CD14-positive monocyte (primary cell): ENCODE measurements at regions not wholly inside any gene's neighbourhood (a gene's known extent, or its start where the extent isn't known, plus 50 kb on each side); places are given as distances from the start of the nearest gene placed in this dataset.

Source experiments
- DNase-seq, 3 donors: peaks; one replicate each; pipeline ENCODE4 v3.0.0-alpha.2; 2011 to 2022
- H2AFZ ChIP-seq: 2 replicates; pipeline ENCODE4 v1.6.0; 2012; ENCODE audit warnings: mild to moderate bottlenecking, low read depth, low read length, inconsistent platforms; ENCODE audit not compliant: insufficient read depth, poor library complexity, severe bottlenecking
- H3K27ac ChIP-seq, 2 donors: 1 replicate in 1 of 2; 2 replicates in 1 of 2; pipeline ENCODE4 v1.5.1; 2012 to 2013; ENCODE audit warnings: low read length in 2 of 2, control low read depth in 1 of 2, inconsistent platforms in 1 of 2, low read depth in 1 of 2, mild to moderate bottlenecking in 1 of 2
- H3K27me3 ChIP-seq, 2 donors: one replicate each; pipeline versions ENCODE4 v1.6.0 to v1.6.1; 2011 to 2013; ENCODE audit warnings: low read length in 2 of 2; ENCODE audit not compliant: control insufficient read depth in 2 of 2, insufficient read depth in 2 of 2
- H3K36me3 ChIP-seq, 2 donors: replicated peaks in 1 of 2; 1 replicate in 1 of 2; 2 replicates in 1 of 2; pipeline versions ENCODE4 v1.5.1 to v1.6.1; 2012 to 2013; ENCODE audit warnings: low read length in 2 of 2, control low read depth in 1 of 2, inconsistent platforms in 1 of 2, mild to moderate bottlenecking in 1 of 2; ENCODE audit not compliant: insufficient read depth in 2 of 2, control insufficient read depth in 1 of 2
- H3K4me1 ChIP-seq, 2 donors: 1 replicate in 1 of 2; 2 replicates in 1 of 2; pipeline versions ENCODE4 v1.5.1 to v1.6.1; 2012 to 2013; ENCODE audit warnings: low read length in 2 of 2, control low read depth in 1 of 2, inconsistent platforms in 1 of 2, mild to moderate bottlenecking in 1 of 2, moderate library complexity in 1 of 2; ENCODE audit not compliant: insufficient read depth in 2 of 2, control insufficient read depth in 1 of 2
- H3K4me2 ChIP-seq: replicated peaks from 2 replicates; pipeline ENCODE3; 2012; ENCODE audit warnings: low read length, moderate library complexity, mild to moderate bottlenecking; ENCODE audit not compliant: poor library complexity, severe bottlenecking; ENCODE audit errors: extremely low read depth
- H3K4me3 ChIP-seq, 3 experiments: fragments of 200-600 bp in 1 of 3; sonication (generic) in 1 of 3; replicated peaks in 1 of 3; 1 replicate in 2 of 3; 2 replicates in 1 of 3; pipeline ENCODE4 v1.5.1; 2011 to 2013; ENCODE audit warnings: low read length in 3 of 3, mild to moderate bottlenecking in 3 of 3, control low read depth in 2 of 3, low read depth in 2 of 3, inconsistent platforms in 1 of 3, moderate library complexity in 1 of 3
- H3K79me2 ChIP-seq: 2 replicates; pipeline ENCODE4 v1.6.0; 2012; ENCODE audit warnings: mild to moderate bottlenecking, control low read depth, inconsistent platforms, low read length, moderate library complexity; ENCODE audit not compliant: insufficient read depth
- H3K9ac ChIP-seq: 2 replicates; pipeline ENCODE4 v1.6.0; 2017; ENCODE audit warnings: low read length, mild to moderate bottlenecking; ENCODE audit not compliant: insufficient read depth, poor library complexity, severe bottlenecking
- H3K9me3 ChIP-seq, 2 donors: replicated peaks in 1 of 2; 1 replicate in 1 of 2; 2 replicates in 1 of 2; pipeline versions ENCODE4 v1.5.1 to v1.6.1; 2012 to 2013; ENCODE audit warnings: low read length in 2 of 2, control low read depth in 1 of 2; ENCODE audit not compliant: control insufficient read depth in 1 of 2, insufficient read depth in 1 of 2
- H4K20me1 ChIP-seq: 2 replicates; pipeline ENCODE4 v1.6.0; 2012; ENCODE audit warnings: mild to moderate bottlenecking, low read length, control low read depth, moderate library complexity; ENCODE audit not compliant: insufficient read depth
- H3K27ac Mint-ChIP-seq, 7 donors: one replicate each; pipeline ENCODE4 v1.8.0; 2020; ENCODE audit warnings: mild to moderate bottlenecking in 7 of 7, mixed read lengths in 7 of 7, moderate library complexity in 6 of 7, inconsistent platforms in 2 of 7
- H3K27me3 Mint-ChIP-seq, 3 donors: one replicate each; pipeline ENCODE4 v1.8.0; 2021 to 2022; ENCODE audit warnings: low read depth in 3 of 3, mild to moderate bottlenecking in 3 of 3, mixed read lengths in 3 of 3, moderate library complexity in 3 of 3, inconsistent platforms in 1 of 3
- H3K36me3 Mint-ChIP-seq, 2 donors: one replicate each; pipeline ENCODE4 v1.8.0; 2020; ENCODE audit warnings: mixed read lengths in 2 of 2, inconsistent platforms in 1 of 2, mild to moderate bottlenecking in 1 of 2
- H3K4me1 Mint-ChIP-seq: one replicate; pipeline ENCODE4 v1.8.0; 2020; ENCODE audit warnings: mild to moderate bottlenecking, mixed read lengths
- H3K4me3 Mint-ChIP-seq, 2 donors: one replicate each; pipeline ENCODE4 v1.8.0; 2020; ENCODE audit warnings: mild to moderate bottlenecking in 2 of 2, mixed read lengths in 2 of 2, moderate library complexity in 1 of 2
- H3K9me3 Mint-ChIP-seq, 7 donors: one replicate each; pipeline ENCODE4 v1.8.0; 2020 to 2022; ENCODE audit warnings: mixed read lengths in 7 of 7, mild to moderate bottlenecking in 6 of 7, moderate library complexity in 6 of 7, inconsistent platforms in 2 of 7
- CTCF ChIP-seq: fragments of 200-600 bp; IDR thresholded peaks from one replicate; pipeline ENCODE4 v1.8.0; 2022; ENCODE audit warnings: antibody characterized with exemption, mild to moderate bottlenecking
- WGBS: methylation state at CpG from one replicate; pipeline ENCODE4 v1.1.5; 2013; ENCODE audit warnings: missing lambda C conversion rate; ENCODE audit not compliant: insufficient coverage; 5-methylcytosine and 5-hydroxymethylcytosine counted together
- intact Hi-C, 2 donors: fragments of 100-400 bp; cut with micrococcal nuclease; formaldehyde crosslinking; loops; one replicate each; pipeline versions ENCODE4 v1.15.0 to v1.15.1; 2023

DNA sequence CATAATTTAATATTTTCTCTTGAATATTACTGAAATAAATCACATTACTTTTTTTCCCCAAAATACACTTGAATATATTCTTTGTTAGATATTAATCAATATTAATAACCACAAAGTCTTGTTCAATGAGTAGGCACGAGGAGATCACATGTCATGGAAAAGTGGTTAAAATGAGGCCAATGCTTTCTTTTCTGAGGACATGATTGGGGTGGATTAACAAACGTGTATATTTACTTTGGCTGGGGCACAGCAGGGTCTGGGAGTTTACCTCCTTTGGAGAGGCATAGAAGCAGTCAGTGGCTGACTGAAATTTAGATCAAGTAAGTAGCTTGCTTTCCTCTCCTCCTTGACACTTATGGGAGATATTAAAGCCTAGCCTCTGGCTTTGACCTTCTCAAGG is 664.3 kb upstream of the B3GALT2 start:
- H3K27ac ChIP-seq: no peak overlapping the region
- H3K9me3 ChIP-seq: peaks cover 0 to 7% of the 10 kb centered on the region in 2 donors
- H3K4me3 ChIP-seq: no peak overlapping the region
- intact Hi-C loops: no loop called here
- H3K4me2 ChIP-seq: no peak overlapping the region
- H3K27me3 Mint-ChIP-seq: no peaks in the 10 kb centered on the region
- H3K79me2 ChIP-seq: no peaks in the 10 kb centered on the region
- DNase-seq: no peak
- H3K36me3 Mint-ChIP-seq: no peaks in the 10 kb centered on the region
- no peak for TF ChIP-seq CTCF
- H3K9me3 Mint-ChIP-seq: peaks cover 0 to 6% (median 3%) of the 10 kb centered on the region in 7 donors
- no CpG with 5 or more reads among the region's 2 CpGs for WGBS
- no peaks in the 10 kb centered on the region for H3K4me1 Mint-ChIP-seq
- no peaks in the 10 kb centered on the region for H4K20me1 ChIP-seq
- no peaks in the 10 kb centered on the region for H3K27me3 ChIP-seq
- H2AFZ ChIP-seq: no peak overlapping the region
- H3K36me3 ChIP-seq: no peaks in the 10 kb centered on the region
- H3K27ac Mint-ChIP-seq: no peak overlapping the region
- no peak overlapping the region for H3K9ac ChIP-seq
- H3K4me3 Mint-ChIP-seq: no peak overlapping the region
- no peaks in the 10 kb centered on the region for H3K4me1 ChIP-seq

- Histone ChIP-seq H3K4me3 (no peak overlapping the region), H4K20me1 (no peaks in the 10 kb centered on the region), H3K9me3 (no peaks in the 10 kb centered on the region), H3K79me2 (no peaks in the 10 kb centered on the region), H2AFZ (no peak overlapping the region), H3K4me1 (no peaks in the 10 kb centered on the region), H3K9ac (no peak overlapping the region), H3K27ac (no peak overlapping the region), H3K4me2 (no peak overlapping the region), H3K36me3 (no peaks in the 10 kb centered on the region), H3K27me3 (no peaks in the 10 kb centered on the region)
- Mint-ChIP-seq H3K4me1 (no peaks in the 10 kb centered on the region), H3K4me3 (no peak overlapping the region), H3K27ac (no peak overlapping the region), H3K36me3 (no peaks in the 10 kb centered on the region), H3K9me3 (peaks cover 0 to 5% (median 0%) of the 10 kb centered on the region in 7 donors), H3K27me3 (no peaks in the 10 kb centered on the region)
- TF ChIP-seq CTCF: no peak
- no CpG with 5 or more reads among the region's 2 CpGs for WGBS
- intact Hi-C loops: no loop called here
- no peak for DNase-seq
These were observed 660.6 kb upstream of the B3GALT2 start for GRCh38 chr1:193846876-193847604.
